OCI-LY3 (cell line): ENCODE measurements at regions not wholly inside any gene's neighbourhood (a gene's known extent, or its start where the extent isn't known, plus 50 kb on each side); places are given as distances from the start of the nearest gene placed in this dataset.

Source experiments
- CTCF ChIP-seq: fragments of 200-600, 300-600 bp; sonication (generic); IDR thresholded peaks from 2 replicates; pipeline ENCODE4 v1.5.1; 2014; ENCODE audit warnings: antibody characterized with exemption, low read length, low read depth
- EZH2phosphoT487 ChIP-seq: fragments of 200-600 bp; shearing (Covaris generic); IDR thresholded peaks from 2 replicates; pipeline ENCODE4 v1.6.1; 2018; ENCODE audit warnings: antibody characterized with exemption, mixed run types, low read depth

GRCh38 chr1:29448456-29449235 is 212.3 kb downstream of the PTPRU start:
- TF ChIP-seq CTCF, result no peak
- TF ChIP-seq EZH2phosphoT487, result no peak
